22Rv1 (cell line): ENCODE measurements at regions not wholly inside any gene's neighbourhood (a gene's known extent, or its start where the extent isn't known, plus 50 kb on each side); places are given as distances from the start of the nearest gene placed in this dataset.
"Not testable (repeated sequence)": the region's sequence is repeated elsewhere in the genome, so short reads cannot be mapped to it uniquely, and the experiment has no call there.

Experiments
- H3K27ac ChIP-seq: fragments of 450-650 bp; 2 replicates; pipeline ENCODE4 v1.5.1; 2017
- CTCF ChIP-seq: fragments of 450-650 bp; IDR thresholded peaks from 2 replicates; pipeline ENCODE4 v1.5.1; 2017; ENCODE audit warnings: mild to moderate bottlenecking
- ZFX ChIP-seq: fragments of 450-650 bp; IDR thresholded peaks from 2 replicates; pipeline ENCODE4 v1.6.1; 2017; ENCODE audit warnings: antibody characterized with exemption, borderline replicate concordance

GRCh38 chr3:177889652-177890358 lies 646.4 kb upstream of the KCNMB2 start:
- no peak overlapping the region for H3K27ac ChIP-seq
- no peak for TF ChIP-seq CTCF
- TF ChIP-seq ZFX = no peak

- H3K27ac ChIP-seq = no peak overlapping the region
These were observed 645.9 kb upstream of the KCNMB2 start for GRCh38 chr3:177890359-177890683.

GRCh38 chr3:177891569-177891968 lies 644.7 kb upstream of the KCNMB2 start:
- not testable (repeated sequence) for H3K27ac ChIP-seq

More at GRCh38 chr3:177890359-177890683, 645.9 kb upstream of the KCNMB2 start:
- no peak for TF ChIP-seq CTCF
- TF ChIP-seq ZFX = no peak

- TF ChIP-seq CTCF (no peak), ZFX (no peak)
- H3K27ac ChIP-seq = no peak overlapping the region
These were observed 642.9 kb upstream of the KCNMB2 start for GRCh38 chr3:177893331-177893730.

- TF ChIP-seq ZFX = no peak
- no peak overlapping the region for H3K27ac ChIP-seq
These were observed 642.0 kb upstream of the KCNMB2 start for GRCh38 chr3:177894081-177894728.

- TF ChIP-seq ZFX (no peak), CTCF (no peak)
- no peak overlapping the region for H3K27ac ChIP-seq
These were observed 638.1 kb upstream of the KCNMB2 start for GRCh38 chr3:177898185-177898584.

- TF ChIP-seq CTCF (no peak), ZFX (no peak)
- H3K27ac ChIP-seq = no peak overlapping the region
These were observed 636.8 kb upstream of the KCNMB2 start for GRCh38 chr3:177899275-177900067.

GRCh38 chr3:177902876-177903275 lies 633.4 kb upstream of the KCNMB2 start:
- TF ChIP-seq CTCF (no peak), ZFX (no peak)
- H3K27ac ChIP-seq = no peak overlapping the region
